ENCODE measurements at regions not wholly inside any gene's neighbourhood (a gene's known extent, or its start where the extent isn't known, plus 50 kb on each side); places are given as distances from the start of the nearest gene placed in this dataset.

GRCh38 chr3:159923956-159924355 is 64.7 kb upstream of the IL12A start:
- DNase-seq: no peak

GRCh38 chr3:159924411-159924810 is 64.2 kb upstream of the IL12A start:
- no peak for DNase-seq

GRCh38 chr3:159925248-159925647 is 63.4 kb upstream of the IL12A start:
- no peak for DNase-seq

- DNase-seq: no peak
These were observed 62.1 kb upstream of the IL12A start for GRCh38 chr3:159926573-159926972.

- no peak for DNase-seq
These were observed 60.6 kb upstream of the IL12A start for GRCh38 chr3:159928071-159928491.

GRCh38 chr3:159928666-159929065 is 60.0 kb upstream of the IL12A start:
- DNase-seq: no peak

- peak; percentile 28 to 96 for DNase-seq
These were observed 59.2 kb upstream of the IL12A start for GRCh38 chr3:159929171-159930141.

GRCh38 chr3:159934216-159934615 is 54.4 kb upstream of the IL12A start:
- DNase-seq: no peak

- no peak for DNase-seq
These were observed 52.1 kb upstream of the IL12A start for GRCh38 chr3:159936541-159936940.

- no peak for DNase-seq
These were observed 51.0 kb upstream of the IL12A start for GRCh38 chr3:159937561-159938166.

- DNase-seq: no peak
These were observed 49.9 kb upstream of the IL12A start for GRCh38 chr3:159938714-159939113.
